ENCODE measurements at regions not wholly inside any gene's neighbourhood (a gene's known extent, or its start where the extent isn't known, plus 50 kb on each side); places are given as distances from the start of the nearest gene placed in this dataset.
"Not testable (repeated sequence)": the region's sequence is repeated elsewhere in the genome, so short reads cannot be mapped to it uniquely, and the experiment has no call there.

DNA sequence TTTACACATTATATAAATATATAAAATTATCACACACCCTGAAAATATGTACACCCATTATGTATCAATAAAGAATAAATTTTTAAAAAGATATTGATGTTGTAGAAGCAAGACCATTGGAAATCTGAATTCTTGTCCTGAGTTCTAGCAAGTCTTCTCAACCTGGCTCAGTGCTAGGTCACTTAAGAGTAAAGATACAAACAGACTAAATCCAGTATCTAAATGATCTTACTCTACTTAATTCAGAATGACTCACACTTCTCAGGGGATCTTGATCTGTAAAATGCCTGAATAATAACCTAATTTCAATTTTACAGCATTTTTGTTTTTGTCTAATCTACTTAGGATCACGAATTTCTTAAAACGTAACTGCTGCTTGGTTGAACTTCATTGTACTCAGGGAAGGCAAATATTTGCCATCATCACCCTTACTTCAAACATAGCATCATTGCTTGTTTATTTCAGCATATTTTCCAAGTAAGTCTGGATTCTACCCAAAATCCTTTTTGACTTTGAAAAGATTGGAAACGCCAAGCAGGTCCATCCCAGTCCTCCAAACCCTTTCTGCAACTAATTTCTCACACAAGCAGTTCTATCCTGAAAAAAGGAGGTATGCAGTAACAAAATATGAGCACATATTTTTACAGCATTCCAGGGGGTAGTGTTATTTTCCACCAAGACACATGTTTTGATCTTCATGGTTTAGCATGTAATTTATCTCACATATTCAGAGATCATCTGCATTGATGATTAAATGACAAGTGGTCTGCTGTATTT is 582.6 kb downstream of the PSAT1 start:
- H3K27ac ChIP-seq, result no peak overlapping the region
- no peak overlapping the region for H3K4me3 ChIP-seq

DNA sequence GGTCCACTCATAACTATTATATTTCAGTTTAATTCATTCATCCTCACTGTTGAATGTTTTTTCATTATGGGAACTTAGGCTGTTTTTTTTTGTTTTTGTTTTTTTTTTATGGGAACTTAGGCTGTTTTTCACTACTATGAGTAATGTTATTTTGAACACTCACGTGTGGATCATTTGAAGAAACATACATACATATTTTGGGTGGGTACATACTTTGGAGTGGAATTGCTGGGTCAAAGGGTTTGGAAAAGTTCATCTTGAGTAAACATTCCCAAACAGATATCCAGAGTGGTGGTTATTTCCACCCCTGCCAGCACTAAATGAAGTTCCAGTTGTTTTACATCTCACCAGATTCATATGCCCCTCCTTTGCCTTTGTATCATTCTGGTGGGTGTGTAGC is 584.4 kb downstream of the PSAT1 start:
- no peak overlapping the region for H3K4me3 ChIP-seq
- no peak overlapping the region for H3K27ac ChIP-seq

DNA sequence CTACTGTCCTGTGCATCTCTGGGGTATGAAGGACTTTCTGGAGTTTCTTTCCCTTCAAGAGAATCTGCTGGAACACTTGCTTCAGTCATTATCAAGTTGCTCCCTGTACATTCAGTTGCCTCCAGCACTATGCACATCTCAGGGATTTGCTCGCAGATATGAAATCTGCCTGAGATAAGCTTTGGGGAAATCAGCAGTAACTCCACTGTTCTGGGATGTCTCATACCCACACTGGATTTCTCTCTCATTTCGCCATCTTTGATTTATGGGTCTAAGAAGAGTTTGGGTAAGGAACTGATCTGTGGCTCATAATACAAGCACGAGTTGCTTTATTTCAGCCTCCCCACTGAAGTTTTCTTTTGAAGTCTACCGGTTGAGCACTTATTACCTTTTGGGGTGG is 585.6 kb downstream of the PSAT1 start:
- Histone ChIP-seq H3K4me3 (no peak overlapping the region), H3K27ac (no peak overlapping the region)

DNA sequence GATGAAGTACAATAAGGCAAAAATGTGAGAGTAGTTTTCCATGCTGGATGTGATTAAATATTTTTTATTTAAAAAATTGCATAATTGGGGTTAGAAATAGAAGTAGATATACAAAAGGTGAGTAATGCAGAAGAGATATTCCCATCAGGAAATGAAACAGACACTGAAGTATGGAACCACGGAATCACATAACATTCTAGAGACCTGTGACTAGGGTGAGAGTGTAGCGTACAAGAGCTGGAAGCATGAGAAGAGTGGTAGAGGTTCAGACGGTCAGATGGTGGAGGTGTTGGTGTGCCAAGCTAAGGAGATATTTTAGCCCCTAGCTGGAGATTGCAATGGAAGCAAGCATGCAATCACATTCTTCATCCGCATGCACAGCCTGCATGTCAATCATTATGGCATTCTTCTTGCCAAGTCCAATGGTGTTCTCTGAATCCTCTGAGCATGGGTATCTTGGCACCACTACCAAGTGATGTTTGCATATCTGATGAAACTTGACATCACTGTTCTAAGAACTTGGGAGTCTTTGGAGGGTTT is 587.8 kb downstream of the PSAT1 start:
- H3K27ac ChIP-seq, result no peak overlapping the region
- no peak overlapping the region for H3K4me3 ChIP-seq

DNA sequence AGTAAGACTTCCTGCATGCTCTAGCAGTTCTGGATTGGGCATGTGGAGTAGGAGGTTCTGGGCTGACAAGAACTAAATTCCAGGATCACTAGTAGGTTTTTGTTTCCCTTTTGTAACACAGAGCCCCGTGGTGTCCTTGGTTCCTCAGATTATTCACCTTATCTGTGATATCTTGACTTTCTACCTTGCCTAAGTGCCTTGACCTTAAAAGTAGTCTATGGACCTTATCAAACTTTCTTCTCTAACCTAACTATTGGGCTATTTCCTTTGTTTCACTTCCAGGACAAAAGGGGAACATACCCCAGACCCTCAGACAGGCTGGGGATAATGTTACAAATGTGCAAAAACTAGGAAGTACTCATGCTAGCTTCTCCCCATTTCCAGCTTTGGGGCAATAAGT is 595.3 kb downstream of the PSAT1 start:
- no peak overlapping the region for H3K4me3 ChIP-seq
- no peak overlapping the region for H3K27ac ChIP-seq

DNA sequence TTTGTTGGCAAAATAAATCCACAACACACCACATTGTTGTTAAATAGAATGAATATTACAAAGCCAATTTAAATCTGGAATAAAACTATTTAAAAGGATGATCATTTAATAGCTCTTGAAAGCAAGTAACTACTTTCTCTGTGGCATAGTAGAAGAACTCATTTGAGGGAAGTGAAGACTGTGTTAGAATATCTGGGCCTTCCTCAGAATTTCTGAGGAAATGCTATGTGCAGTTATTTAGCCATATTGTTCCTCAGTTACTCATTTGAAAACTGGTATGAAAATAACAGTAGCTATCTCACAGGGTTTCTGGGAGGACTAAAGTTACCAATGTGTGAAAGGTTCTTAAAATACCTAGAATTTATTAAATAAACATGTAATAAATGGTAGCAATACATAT is 595.8 kb downstream of the PSAT1 start:
- Histone ChIP-seq H3K4me3 (no peak overlapping the region), H3K27ac (no peak overlapping the region)

DNA sequence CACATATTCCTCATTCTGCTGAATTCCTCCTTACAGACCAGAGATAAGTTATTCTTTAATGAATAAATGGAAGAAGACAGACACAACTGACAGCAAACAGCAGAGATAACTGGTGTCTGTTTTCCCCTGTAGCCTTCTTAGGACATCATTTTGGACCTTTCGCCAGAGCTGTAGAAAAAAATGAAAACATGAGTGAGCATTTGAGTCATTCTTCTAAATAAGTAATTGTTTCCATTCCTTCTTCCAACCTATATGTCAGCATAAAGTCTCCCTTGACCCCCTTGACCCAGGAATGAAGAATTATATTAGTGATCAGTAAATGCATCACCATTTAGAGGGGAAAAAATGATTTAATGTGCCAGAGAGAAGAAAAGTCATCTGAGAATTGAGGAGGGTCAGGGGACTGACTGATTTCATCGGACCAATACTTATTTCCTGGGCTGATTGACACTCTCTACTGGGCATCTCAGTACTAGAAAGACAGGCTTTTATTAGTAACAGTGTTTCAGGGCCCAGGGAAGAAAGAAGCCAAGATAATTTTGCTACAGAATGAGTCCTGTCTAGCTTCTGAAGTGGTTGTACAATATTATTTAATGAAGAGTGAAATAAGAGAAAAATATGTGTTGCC is 597.0 kb downstream of the PSAT1 start:
- H3K27ac ChIP-seq, result no peak overlapping the region
- H3K4me3 ChIP-seq, result no peak overlapping the region

DNA sequence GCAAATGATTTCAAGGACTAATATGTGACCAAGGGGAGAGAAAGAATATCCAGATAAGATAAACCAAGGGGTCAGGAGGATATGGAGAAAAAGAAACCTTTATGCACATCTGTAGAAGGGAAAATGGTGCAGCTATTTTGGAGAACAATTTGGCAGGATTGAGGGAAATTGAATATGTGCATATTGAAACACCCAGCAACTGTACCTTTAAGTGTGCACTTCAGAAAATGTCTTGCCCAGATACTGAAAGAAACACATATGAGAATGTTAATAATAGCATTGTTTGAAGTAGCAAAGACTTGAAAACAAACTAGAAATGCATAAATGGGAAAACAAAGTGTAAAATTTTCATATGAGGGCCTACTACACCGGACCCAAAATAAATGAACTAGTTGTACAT is 599.6 kb downstream of the PSAT1 start:
- Histone ChIP-seq H3K4me3 (no peak overlapping the region), H3K27ac (no peak overlapping the region)

DNA sequence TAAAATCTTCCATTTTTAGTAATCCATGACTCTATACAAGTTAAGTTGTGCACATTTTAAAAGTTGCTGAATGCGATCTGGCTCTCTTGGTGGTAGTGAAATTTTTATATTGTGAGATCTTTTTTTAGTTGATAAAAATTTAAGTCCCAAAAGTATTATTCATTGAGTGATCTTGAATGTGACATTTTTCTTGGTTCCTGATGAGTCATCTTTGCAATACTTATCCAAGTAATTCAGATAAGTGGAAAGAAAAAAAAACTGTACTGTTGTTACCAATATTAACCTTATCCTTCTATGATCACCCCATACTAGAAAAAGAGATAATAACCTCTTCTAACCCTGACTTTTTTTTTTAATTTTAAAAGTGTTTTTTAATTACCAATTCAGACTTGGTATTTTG is 601.3 kb downstream of the PSAT1 start:
- Histone ChIP-seq H3K4me3 (no peak overlapping the region), H3K27ac (no peak overlapping the region)

DNA sequence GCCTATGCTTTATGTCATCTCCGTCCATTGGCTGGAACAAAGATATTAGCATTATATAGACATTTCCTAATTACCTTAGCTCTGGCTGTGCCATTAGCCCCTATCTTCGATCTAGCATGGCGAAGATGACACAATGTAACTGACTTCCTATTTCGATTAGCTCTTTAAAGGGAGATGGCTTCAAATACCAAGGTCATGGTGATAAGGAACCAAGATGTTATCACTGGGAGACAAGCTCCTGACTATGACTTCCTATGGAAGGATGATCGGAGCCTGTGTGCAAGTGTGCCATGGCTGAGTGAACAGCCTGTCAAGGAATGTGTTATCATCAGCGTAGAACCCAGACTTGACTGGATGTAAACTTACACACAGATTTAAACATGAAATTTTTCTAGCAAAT is 602.1 kb downstream of the PSAT1 start:
- no peak overlapping the region for H3K27ac ChIP-seq
- H3K4me3 ChIP-seq, result no peak overlapping the region

DNA sequence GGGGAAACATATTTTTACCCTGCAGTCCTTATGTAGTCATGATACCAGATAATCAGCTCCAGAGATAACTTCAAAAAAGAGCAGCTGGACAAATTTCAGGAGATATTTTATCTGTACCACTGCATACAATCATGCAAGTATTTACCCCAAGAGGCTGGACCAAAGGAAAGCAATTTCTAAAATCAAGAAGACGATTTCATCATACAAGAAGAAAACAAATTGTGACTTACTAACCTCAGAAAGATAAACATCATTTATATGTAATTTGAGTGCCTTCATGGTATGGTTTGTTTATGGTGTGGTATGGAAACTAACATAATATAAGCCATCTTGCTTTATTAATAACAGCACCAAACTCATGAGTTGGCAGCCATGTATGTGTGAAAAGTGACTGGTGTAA is 603.6 kb downstream of the PSAT1 start:
- Histone ChIP-seq H3K4me3 (no peak overlapping the region), H3K27ac (no peak overlapping the region)

DNA sequence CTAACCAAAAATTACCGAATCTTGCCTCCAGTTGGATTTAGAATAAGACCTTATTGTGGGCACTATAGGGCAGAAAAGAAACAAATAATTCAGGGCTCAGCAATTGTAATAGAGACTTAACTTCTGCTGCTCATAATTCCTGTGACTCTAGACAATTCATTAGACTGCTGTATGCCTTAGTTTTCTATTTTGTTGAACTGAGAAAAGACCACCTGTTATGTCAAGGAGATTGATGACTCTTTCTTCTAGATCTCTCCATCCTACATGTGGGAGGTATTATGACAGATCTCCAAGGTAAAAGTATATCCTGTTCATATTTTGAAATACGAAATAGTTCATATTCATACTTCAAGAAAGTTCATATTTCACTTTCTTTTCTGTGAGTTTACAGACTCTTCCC is 605.1 kb downstream of the PSAT1 start:
- no peak overlapping the region for H3K4me3 ChIP-seq
- no peak overlapping the region for H3K27ac ChIP-seq

DNA sequence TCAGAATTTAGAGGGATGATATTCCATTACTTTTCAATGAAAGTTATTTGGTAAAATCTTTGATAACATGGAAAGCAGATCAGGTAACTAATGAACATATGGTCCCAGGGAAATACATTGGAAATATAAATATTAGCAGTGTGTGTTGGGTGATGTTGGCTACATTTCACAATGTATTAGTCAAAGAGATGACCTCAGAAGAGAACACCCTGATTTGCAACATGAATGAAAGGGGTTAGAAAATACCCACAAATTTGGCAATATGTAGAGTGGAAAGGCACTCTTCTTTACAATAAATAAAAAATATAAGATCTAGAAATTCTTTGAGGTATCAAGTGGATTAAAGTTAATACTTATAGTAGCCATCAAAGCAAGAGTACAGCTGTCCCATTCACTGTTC is 606.7 kb downstream of the PSAT1 start:
- no peak overlapping the region for H3K4me3 ChIP-seq
- H3K27ac ChIP-seq, result no peak overlapping the region

DNA sequence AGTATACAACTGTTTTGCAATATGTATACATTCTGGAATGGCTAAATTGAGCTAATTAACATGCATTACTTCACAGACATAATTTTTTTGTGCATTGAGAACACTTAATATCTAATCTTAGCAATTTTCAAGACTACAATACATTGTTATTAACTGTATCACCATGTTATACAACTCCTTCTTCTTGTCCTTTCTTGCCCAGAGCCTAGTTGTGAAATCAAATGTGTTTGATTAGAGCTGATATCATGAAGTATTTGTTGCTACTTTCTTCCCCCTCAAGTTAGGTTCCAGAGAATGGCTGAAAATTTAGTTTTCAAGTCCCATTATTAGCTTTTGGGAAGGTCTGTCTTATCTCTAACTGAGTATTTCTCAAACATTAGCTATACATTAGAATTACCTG is 607.8 kb downstream of the PSAT1 start:
- Histone ChIP-seq H3K27ac (no peak overlapping the region), H3K4me3 (no peak overlapping the region)

DNA sequence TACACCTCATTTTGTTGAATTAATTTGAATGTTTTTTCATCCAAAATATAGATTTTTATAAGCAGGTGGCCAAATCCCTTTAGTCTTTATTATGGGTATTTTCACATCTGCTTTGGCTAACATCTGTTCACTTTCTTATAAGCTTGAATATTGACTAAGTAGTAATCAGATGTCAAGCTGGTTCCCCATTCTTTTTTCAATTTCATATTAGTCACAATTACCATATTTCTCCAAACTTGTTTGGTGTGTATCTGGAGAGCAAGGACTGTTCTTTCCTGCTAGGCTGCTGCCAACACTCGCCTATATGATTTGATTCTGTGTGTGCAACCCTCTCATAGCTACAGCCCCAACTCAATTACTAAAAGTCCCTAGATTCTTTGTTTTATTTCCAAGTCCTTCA is 608.5 kb downstream of the PSAT1 start:
- no peak overlapping the region for H3K27ac ChIP-seq
- no peak overlapping the region for H3K4me3 ChIP-seq

DNA sequence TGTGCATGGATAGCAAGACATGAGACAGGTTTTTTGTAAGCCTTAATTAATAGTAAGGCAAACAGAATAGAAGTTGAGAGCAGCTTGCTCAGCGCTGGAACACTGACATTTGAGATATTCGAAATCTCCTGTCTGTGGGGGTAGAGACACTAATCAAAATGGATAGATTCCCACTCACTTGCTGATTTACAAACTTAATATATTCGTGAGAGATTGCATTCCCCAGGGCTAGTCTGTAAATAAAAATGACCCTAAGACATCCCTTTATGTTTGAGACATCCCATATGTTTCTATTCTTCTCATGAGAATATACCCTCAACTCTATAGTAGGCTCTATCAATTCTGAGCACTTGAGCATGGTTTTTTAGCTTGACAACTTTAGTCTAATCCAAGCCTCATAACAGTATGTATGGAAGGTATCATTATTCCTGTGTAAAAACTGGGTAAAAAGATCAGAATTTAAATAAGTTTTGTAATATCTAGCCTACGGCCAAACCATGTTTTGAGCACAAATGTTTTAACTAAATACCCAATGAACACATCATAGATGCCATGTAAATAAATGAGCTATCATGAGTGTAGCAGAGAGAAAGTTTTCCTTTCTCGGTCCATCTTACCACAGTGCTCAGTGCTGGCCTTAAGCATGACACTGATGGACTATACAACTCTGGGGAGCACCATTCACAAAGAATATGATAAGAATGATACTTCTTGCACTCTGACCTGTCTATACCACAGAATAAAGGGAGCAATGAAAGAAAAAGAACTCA is 609.2 kb downstream of the PSAT1 start:
- H3K4me3 ChIP-seq, result no peak overlapping the region
- no peak overlapping the region for H3K27ac ChIP-seq

DNA sequence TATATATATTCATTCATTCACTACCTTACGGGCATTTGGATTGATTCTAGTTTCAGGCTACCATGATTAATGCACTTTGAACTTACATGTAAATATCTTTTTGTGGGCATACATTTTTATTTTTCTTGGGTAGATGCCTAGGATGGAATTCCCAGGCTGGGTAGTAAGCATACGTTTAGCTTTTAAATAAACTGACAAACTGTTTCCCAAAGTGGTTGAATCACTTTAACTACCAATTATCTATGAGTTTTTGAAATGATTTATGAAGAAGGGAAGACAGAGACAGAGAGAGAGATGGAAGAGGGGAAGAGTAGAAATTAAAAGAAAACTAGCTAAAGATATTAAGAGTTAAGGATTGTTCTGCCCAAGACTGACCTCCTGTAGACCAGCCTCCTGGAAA is 612.6 kb downstream of the PSAT1 start:
- no peak overlapping the region for H3K4me3 ChIP-seq
- H3K27ac ChIP-seq, result no peak overlapping the region

DNA sequence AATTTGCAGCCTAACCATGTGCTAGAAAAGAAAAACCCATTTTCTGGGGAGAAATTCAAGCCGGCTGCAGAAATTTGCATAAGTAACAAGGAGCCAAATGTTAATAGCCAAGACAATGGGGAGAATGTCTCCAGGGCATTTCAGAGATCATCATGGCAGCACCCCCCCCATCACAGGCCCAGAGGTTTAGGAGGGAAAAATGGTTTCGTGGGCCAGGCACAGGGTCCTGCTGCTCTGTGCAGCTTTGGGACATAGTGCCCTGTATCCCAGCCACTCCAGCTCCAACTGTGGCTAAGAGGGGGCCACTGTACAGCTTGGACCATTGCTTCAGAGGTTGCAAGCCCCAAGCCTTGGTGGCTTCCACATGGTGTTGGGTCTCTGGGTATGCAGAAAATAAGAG is 620.0 kb downstream of the PSAT1 start:
- H3K4me3 ChIP-seq, H3K27ac ChIP-seq: not testable (repeated sequence)

DNA sequence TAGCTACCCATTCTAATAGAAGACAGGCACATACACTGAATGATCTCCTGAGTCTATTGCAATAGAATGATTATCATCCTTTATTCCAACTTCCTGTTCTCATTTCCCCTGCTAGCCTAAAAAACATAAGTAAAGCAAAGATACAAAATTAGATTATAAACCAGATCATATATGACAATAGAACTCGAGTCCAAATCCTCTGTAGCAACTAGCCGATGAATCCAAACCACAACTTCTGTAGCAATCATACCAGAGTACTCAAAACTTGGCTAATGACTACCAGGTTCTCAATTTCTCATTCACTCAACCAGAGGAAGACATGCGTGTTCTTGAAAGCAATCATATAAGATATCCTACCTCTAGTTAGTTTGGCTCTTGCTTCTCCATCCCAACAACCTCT is 622.1 kb downstream of the PSAT1 start:
- Histone ChIP-seq H3K27ac (no peak overlapping the region), H3K4me3 (no peak overlapping the region)

DNA sequence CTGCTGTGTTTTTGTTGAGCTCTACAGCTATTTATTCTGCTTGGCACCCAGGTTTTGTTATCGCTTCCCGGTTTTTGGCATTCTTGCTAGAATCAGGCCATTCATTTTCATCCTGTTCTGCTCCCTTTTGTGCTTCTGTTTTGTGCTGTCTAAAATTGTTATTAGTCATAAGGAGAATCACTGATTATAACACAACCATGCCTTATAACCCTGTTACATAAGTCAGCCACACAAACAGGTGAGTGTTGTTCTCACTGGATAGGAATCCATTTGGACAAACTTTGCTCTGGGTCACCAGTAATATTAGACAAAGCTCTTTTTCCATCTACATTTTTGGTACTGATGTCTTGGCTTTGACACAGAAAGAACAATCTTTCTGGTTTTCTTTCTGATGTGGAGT is 622.8 kb downstream of the PSAT1 start:
- H3K27ac ChIP-seq, result no peak overlapping the region
- no peak overlapping the region for H3K4me3 ChIP-seq

DNA sequence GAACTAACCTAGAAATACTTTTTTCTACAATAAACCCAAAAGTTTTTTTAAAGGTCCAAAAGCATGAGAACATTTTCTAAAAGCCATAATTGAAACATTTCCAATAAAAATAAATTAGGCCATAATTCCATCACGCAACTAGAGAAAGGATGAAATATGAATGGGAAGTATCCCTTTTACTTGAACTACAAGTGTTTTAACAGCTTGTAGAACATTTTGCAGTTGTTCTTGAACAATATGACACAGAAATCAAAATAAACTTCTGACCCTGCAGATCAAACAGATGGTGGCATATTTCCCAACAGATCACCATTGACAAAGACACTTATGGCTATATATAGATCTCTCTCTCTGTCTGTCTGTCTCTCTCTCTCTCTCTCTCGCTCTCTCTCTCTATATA is 624.4 kb downstream of the PSAT1 start:
- Histone ChIP-seq H3K4me3 (no peak overlapping the region), H3K27ac (no peak overlapping the region)

Measured in skin epidermis (tissue), 12 donors.